ENCODE measurements at regions not wholly inside any gene's neighbourhood (a gene's known extent, or its start where the extent isn't known, plus 50 kb on each side); places are given as distances from the start of the nearest gene placed in this dataset.

DNA sequence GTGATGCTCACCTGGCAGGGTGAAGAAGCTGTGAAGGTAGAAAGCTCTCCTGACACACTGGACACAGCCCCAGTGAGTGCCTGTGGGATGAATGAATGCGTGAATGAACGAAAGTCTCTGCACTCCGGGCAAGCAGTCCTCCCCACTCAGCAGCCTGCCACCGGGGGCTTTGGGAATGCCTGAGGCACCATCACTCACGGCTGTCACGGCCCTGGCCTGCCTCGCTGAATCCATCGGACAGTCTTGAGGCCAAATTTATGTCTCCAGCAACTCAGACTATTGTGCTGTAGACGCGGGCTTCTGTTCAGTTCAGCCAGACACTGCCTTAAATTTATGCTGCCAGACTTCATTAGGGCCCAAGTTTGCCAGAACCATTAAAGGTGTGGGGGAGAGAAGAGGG, 62.9 kb upstream of the TEX51 start:
- BruUV-seq (replicated peaks): no TSS peak
- intact Hi-C loops (cut with micrococcal nuclease): no loop called here
- no peak for ATAC-seq

More for the DNA sequence above, 62.9 kb upstream of the TEX51 start:
- no peak overlapping the region for H3K4me3 ChIP-seq (replicated peaks in 1 of 2; ENCODE audit: low read depth in 1 of 2, low read length in 2 of 2)
- no peak for DNase-seq (ENCODE audit: low read depth, low spot score)
- ChIA-PET CTCF (no interaction called here), POLR2A (no interaction called here), RAD21 (ENCODE audit: low non-redundant PET in 1 of 2, low total read pairs in 2 of 2, uncharacterized antibody in 2 of 2, unreplicated experiment in 2 of 2) (no interaction called here)
- no peaks in the 10 kb centered on the region for H3K4me1 ChIP-seq (ENCODE audit: control insufficient read depth in 1 of 2, insufficient read depth in 2 of 2, low read length in 2 of 2)
- H3K9ac ChIP-seq (ENCODE audit: low read length): no peak overlapping the region
- H3K27ac ChIP-seq (ENCODE audit: low read depth, low read length): no peak overlapping the region
- H3K36me3 ChIP-seq (ENCODE audit: control insufficient read depth in 1 of 2, insufficient read depth in 2 of 2, low read length in 2 of 2): no peaks in the 10 kb centered on the region
- no peaks in the 10 kb centered on the region for H4K20me1 ChIP-seq (ENCODE audit: insufficient read depth)
- TF ChIP-seq CBX3 (IDR thresholded peaks at IDR 0.05; ENCODE audit: low read depth) (no peak), RAD21 (IDR thresholded peaks at IDR 0.05; ENCODE audit: low read depth) (no peak), CEBPB (IDR thresholded peaks at IDR 0.05; ENCODE audit: low read depth) (no peak), SP1 (IDR thresholded peaks at IDR 0.05; ENCODE audit: low read depth) (no peak), SIN3A (IDR thresholded peaks at IDR 0.05; ENCODE audit: low read depth) (no peak), EZH2phosphoT487 (IDR thresholded peaks at IDR 0.05; ENCODE audit: borderline replicate concordance) (no peak), SRF (IDR thresholded peaks at IDR 0.05; ENCODE audit: low read depth) (no peak), EGR1 (IDR thresholded peaks at IDR 0.05; ENCODE audit: low read depth) (no peak), TCF7L2 (IDR thresholded peaks at IDR 0.05; ENCODE audit: borderline replicate concordance, extremely low read depth, insufficient read depth, insufficient read length) (no peak), POLR2A (IDR thresholded peaks at IDR 0.05; ENCODE audit: borderline replicate concordance, extremely low read depth, insufficient read depth, insufficient read length) (no peak), FOSL1 (IDR thresholded peaks at IDR 0.05; ENCODE audit: low read depth) (no peak), ZNF274 (IDR thresholded peaks at IDR 0.05; ENCODE audit: low read depth, low read length) (no peak), EZH2 (IDR thresholded peaks at IDR 0.05) (no peak), ZFX (IDR thresholded peaks at IDR 0.05) (no peak)
- TF ChIP-seq, protein P1, sequence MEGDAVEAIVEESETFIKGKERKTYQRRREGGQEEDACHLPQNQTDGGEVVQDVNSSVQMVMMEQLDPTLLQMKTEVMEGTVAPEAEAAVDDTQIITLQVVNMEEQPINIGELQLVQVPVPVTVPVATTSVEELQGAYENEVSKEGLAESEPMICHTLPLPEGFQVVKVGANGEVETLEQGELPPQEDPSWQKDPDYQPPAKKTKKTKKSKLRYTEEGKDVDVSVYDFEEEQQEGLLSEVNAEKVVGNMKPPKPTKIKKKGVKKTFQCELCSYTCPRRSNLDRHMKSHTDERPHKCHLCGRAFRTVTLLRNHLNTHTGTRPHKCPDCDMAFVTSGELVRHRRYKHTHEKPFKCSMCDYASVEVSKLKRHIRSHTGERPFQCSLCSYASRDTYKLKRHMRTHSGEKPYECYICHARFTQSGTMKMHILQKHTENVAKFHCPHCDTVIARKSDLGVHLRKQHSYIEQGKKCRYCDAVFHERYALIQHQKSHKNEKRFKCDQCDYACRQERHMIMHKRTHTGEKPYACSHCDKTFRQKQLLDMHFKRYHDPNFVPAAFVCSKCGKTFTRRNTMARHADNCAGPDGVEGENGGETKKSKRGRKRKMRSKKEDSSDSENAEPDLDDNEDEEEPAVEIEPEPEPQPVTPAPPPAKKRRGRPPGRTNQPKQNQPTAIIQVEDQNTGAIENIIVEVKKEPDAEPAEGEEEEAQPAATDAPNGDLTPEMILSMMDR (IDR thresholded peaks at IDR 0.05 in 2 of 3, conservative IDR thresholded peaks at IDR 0.05 in 1 of 3; ENCODE audit: borderline replicate concordance in 1 of 3, insufficient read depth in 1 of 3, low read depth in 2 of 3, low read length in 2 of 3): no peak
- H2AFZ ChIP-seq (ENCODE audit: low read depth, low read length, poor library complexity, severe bottlenecking): no peak overlapping the region
- peaks cover 17% of the 10 kb centered on the region for H3K27me3 ChIP-seq (ENCODE audit: insufficient read depth, low read length)
- no peak overlapping the region for H3K4me2 ChIP-seq (ENCODE audit: low read length)
- no peaks in the 10 kb centered on the region for H3K9me3 ChIP-seq (ENCODE audit: control insufficient read depth in 1 of 2, insufficient read depth in 1 of 2, low read depth in 1 of 2, low read length in 2 of 2)
- H3K79me2 ChIP-seq (ENCODE audit: insufficient read depth, low read length): no peaks in the 10 kb centered on the region
- no peaks in the 10 kb centered on the region for H3K9me2 ChIP-seq (ENCODE audit: insufficient read depth)
